22Rv1 (cell line): ENCODE measurements at regions not wholly inside any gene's neighbourhood (a gene's known extent, or its start where the extent isn't known, plus 50 kb on each side); places are given as distances from the start of the nearest gene placed in this dataset.

Experiments
- H3K27ac ChIP-seq: fragments of 450-650 bp; 2 replicates; pipeline ENCODE4 v1.5.1; 2017
- ZFX ChIP-seq: fragments of 450-650 bp; IDR thresholded peaks from 2 replicates; pipeline ENCODE4 v1.6.1; 2017; ENCODE audit warnings: antibody characterized with exemption, borderline replicate concordance
- TF ChIP-seq, protein P1 (sequence below): fragments of 450-650 bp; IDR thresholded peaks from 2 replicates; pipeline ENCODE4 v1.5.1; 2017; ENCODE audit warnings: mild to moderate bottlenecking

DNA sequence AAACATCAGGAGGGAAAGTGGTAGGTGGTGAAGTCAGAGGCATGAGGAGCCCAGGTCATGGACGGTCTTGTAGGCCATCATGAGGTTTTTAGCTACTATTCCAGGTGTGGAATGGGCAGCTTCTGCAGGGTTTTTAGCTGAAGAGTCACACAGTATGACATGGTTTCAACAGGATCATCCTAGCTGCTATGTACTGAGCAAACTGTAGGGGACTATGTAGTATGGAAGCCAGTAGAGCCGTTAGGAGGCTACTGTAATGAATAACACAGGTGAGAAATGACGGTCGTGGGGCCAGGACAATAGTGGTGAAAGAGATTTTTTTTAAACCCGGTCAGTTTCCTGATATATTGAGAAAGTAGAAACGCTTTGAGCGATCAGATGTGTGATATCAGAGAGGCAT lies 167.6 kb upstream of the FN1 start:
- TF ChIP-seq, protein P1, sequence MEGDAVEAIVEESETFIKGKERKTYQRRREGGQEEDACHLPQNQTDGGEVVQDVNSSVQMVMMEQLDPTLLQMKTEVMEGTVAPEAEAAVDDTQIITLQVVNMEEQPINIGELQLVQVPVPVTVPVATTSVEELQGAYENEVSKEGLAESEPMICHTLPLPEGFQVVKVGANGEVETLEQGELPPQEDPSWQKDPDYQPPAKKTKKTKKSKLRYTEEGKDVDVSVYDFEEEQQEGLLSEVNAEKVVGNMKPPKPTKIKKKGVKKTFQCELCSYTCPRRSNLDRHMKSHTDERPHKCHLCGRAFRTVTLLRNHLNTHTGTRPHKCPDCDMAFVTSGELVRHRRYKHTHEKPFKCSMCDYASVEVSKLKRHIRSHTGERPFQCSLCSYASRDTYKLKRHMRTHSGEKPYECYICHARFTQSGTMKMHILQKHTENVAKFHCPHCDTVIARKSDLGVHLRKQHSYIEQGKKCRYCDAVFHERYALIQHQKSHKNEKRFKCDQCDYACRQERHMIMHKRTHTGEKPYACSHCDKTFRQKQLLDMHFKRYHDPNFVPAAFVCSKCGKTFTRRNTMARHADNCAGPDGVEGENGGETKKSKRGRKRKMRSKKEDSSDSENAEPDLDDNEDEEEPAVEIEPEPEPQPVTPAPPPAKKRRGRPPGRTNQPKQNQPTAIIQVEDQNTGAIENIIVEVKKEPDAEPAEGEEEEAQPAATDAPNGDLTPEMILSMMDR: no peak
- TF ChIP-seq ZFX: no peak
- no peak overlapping the region for H3K27ac ChIP-seq

DNA sequence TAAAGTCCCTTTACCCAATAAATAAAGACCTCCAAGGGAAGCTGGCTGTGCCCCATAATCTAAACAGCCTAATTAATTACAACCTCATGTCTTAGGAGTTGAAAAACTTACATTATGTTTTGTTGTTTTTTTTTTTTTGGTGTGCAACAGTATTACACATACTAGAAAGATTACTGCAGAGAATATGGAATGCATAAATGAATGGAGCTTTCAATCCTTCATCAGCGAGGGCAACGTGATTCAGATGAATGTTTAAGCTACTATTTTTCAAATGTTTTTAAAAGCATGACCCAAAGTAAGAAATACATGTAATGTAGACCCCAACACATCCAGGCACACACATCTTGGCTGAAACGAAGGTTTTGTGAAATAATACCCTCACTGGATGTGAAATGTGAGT lies 167.1 kb upstream of the FN1 start:
- H3K27ac ChIP-seq: no peak overlapping the region

DNA sequence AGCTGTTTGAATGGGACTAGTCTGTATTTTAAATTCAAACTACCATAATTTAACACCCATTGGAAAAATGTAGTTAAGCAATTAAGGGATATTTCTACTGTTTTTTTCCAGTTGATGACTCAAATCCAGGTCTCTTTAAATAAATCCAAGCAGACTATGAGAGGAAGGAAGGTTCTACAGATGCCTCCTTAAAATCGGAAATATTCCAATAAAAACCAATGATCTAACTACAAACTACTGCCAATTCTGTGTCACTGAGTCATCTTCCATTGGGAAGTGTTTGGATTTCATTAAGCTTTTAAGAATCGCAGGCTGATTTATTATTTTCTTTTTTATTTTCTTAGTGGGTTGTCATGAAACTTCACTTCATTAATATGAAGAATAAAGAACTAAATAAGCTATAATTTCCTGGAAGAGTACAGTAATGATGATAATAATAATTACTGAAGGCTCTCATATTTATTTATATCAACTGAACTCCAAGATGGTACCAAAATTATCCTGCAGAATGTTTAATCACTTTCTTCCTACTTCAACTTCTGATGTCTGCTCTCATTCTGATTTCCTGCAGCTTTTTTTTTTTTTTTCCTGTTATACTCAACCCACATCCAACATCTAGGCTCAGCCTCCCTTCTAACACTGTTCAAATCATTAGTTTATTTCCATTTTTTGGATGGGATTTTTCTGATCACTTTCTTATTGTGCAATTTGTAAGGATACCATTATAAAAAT lies 166.3 kb upstream of the FN1 start:
- no peak for TF ChIP-seq ZFX
- TF ChIP-seq, protein P1: no peak
- H3K27ac ChIP-seq: no peak overlapping the region

More for the DNA sequence above, 167.1 kb upstream of the FN1 start:
- no peak for TF ChIP-seq ZFX
- TF ChIP-seq, protein P1: no peak

DNA sequence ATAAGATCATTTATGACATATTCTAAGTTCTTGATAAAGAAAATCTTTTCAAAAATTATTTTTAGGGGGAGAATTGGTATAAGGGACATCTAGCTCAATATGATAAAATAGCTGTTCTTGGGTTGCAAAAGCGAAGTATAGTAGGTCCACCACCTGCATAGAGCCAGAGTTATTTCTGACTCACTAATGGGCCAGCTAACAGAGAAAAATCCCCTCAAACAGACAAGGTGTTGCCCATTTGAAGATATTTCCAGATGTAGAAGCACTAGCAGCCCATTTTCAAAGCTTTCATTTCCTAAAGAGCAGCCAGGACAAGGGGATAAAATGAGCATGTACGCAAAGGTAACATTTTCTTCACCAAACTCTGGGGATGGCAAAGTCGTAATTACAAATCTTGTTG lies 165.7 kb upstream of the FN1 start:
- TF ChIP-seq, protein P1: no peak
- TF ChIP-seq ZFX: no peak

DNA sequence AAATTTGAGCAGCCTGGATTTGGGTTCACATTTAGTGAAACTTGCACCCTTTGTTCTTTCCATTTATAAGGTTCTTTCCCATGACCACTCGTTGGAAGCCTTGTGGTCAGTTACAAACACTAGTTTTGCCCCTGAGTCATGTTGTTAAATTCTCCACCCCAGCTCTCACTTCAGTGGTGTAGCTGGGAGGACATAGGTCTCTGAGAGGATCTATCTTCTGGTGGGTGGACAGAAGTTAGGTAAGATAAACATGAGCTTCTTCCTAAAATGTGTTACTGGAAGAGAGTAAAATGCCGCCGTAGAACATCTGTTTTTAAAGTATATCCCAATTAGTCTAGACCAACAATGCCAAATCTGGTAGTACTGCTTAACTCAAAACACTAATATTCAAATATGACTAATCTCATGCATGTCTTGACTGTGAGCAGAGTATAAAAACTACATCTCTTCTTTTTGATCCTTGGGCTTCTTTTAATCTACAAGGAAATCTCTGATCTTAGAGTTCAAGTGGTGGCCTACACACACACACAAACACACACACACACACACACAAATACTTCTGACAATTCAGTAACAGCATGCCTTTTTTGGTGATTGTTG lies 162.6 kb upstream of the FN1 start:
- H3K27ac ChIP-seq: no peak overlapping the region
- TF ChIP-seq, protein P1: no peak
- no peak for TF ChIP-seq ZFX

More for the DNA sequence above, 165.7 kb upstream of the FN1 start:
- no peak overlapping the region for H3K27ac ChIP-seq

DNA sequence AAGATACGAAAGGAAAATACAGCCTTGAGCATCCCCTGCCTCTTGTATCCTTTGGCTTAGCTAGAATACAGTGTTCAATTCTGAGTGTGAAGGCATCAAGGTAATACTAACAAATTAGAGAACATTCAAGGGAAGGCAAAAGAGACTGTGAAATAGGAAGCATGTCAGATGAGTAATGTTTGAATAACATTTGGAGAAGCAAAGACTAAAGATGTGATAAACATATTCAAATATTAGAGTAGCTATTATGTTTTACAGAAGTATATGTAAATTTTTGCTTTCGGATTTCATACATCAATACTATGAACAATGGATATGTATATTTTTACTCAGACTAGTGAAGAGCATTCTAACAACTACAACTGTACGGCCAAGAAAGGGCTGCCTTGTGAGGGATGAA lies 161.7 kb upstream of the FN1 start:
- H3K27ac ChIP-seq: no peak overlapping the region
- TF ChIP-seq, protein P1: no peak

DNA sequence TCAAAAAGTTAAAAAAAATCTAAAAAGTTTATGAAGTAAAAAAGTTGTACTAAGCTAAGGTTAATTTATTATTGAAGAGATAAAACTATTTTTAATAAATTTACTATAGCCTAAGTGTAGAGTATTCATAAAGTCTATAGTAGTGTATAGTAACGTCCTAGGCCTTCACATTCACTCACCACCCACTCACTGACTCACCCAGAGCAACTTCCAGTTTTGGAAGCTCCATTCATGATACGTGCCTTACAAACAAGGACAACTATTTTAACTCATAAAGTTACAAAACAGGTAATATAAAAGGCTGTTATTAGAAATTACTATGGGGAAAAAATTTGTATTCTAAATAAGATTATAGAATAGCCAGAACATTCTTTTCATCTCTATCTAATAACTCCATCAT lies 158.9 kb upstream of the FN1 start:
- H3K27ac ChIP-seq: no peak overlapping the region
- no peak for TF ChIP-seq ZFX
- TF ChIP-seq, protein P1: no peak
